HG03469 (cell line): ENCODE measurements at regions not wholly inside any gene's neighbourhood (a gene's known extent, or its start where the extent isn't known, plus 50 kb on each side); places are given as distances from the start of the nearest gene placed in this dataset.

Experiments
- ATAC-seq: cut with Tn5 transposase; IDR thresholded peaks from one replicate; pipeline ENCODE4 v1.9.1; 2021; ENCODE audit warnings: mild to moderate bottlenecking, moderate library complexity, moderate number of reproducible peaks; ENCODE audit not compliant: unreplicated experiment

GRCh38 chr1:58154256-58154655, 392.3 kb downstream of the OMA1 start:
- no peak for ATAC-seq

GRCh38 chr1:58152697-58153096, 393.8 kb downstream of the OMA1 start:
- no peak for ATAC-seq

- ATAC-seq, result no peak
Observed at GRCh38 chr1:58149271-58149812, 397.2 kb downstream of the OMA1 start.

GRCh38 chr1:58144698-58145270, 401.7 kb downstream of the OMA1 start:
- ATAC-seq, result no peak

- ATAC-seq, result no peak
Observed at GRCh38 chr1:58143972-58144697, 402.4 kb downstream of the OMA1 start.

- ATAC-seq, result no peak
Observed at GRCh38 chr1:58136387-58136786, 410.1 kb downstream of the OMA1 start.

DNA sequence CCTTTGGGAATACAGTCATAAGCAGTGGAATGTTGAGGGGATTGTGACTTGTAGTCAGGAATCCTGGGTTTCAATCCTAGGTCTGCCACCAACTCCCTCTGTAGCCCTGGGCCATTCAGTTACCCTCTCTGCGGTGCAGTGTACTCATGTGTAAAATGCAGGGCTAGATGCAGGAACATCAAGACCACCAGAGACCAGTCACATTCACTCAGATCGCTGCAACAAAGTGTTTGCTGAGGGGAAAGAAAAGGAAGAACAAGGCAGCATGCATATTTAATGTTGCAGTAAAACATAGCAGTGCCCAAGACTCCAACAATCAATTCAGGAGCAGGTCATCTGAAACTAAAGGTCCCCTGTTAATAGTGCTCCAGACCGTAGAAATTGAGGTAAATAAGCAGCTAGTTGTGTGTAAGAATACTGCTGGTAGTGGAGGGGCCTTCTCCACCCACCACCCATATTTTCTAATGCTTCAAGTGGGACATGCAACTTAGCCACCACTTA, 410.7 kb downstream of the OMA1 start:
- no peak for ATAC-seq

DNA sequence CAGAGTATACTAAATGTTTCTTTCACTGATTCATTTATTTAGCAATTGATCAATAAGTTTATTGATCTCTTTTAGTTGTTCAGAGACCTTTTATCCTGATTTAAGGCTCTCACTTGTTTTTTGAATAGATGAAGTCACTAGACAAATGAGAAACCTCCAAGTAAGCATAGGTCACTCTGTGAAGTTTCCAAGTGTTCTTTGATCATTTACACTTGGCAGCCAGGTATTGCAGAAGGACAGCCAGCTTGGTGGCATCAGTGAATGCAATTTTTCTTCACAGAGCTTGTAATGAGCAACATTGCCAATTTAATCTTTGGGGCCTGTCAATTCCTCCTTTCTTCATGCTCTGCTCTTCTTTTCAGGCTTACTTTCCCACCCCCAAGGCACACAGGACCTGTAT, 413.0 kb downstream of the OMA1 start:
- ATAC-seq, result no peak

DNA sequence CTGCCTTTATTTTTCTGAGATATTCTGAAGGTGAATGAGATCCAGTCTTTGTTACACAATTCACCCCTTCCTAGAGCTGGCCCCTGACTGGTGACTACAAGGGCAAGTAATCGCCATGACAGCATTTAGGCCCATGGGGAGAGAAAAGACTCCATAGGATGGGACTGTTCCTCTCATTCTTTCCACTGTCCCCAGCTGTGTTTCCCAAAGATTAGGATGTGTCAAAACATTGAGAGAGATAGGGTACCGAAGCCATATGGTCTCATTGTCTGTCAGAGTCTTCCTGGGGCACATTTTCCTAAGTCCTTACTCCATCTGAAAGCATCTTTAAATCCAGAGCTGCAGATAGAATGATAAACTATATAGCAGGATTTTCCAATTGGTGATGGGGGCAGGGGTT, 423.5 kb downstream of the OMA1 start:
- ATAC-seq, result no peak

DNA sequence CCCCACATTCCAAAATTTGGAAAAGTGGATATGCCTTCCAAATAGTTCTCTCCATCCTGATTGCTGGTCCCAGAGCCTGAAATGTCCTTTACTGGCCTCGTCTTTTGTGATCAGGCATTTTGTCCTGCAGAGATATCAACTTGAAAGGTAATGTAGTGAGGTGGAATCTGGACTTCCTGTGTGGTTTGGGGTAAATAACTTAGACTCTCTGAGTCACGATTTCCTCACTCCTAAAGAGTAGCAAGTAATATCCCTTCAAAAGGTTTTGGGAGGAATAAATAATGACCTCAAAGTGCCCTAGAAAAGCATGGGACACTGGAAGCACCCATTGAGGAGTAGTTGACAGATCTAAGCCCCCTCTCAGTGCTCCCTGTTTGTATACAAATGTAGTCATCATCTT, 426.6 kb downstream of the OMA1 start:
- ATAC-seq, result no peak

DNA sequence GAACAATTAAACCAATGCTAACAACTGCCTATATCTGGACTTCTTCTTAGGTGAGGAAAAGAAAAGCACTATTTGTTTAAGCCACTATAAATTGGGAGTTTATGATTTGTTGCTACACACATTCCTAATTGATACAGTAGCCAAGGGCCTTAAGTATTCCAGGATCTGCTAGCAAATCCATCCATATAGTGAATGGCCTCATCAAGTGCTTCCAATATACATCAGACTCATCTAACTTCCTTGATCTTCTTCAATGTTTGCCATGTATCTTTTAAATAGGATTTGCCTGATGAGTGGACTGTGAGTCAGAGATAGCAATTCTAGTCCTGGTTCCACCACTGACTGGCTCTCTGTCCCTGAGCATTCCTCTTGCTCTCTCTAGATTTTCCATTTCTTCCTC, 430.2 kb downstream of the OMA1 start:
- no peak for ATAC-seq

DNA sequence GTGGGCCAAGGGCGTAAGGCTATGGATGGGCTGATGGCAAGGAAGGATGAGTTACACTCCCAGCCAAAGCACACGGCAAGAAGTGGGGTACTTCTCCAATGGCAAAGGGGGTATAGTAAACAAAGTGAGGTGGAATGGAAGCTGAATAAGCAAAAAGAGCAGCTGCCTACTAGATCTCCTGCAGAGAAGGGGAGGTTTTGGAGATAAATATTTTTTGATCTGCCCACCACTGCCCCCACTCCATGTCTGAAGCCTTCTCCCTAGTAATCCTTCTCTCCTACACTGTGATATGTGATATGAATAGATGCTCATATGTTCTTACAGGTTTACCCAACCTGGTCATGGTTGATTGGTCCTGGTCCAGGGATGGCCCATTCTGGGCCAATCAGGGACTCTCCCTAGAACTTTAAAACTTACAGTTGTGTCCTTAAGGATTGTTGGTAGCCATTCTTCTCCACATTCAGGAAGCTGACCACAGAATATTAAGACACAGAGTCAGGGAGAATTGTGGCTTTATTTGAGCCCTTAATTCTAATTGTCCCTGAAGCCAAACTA, 436.8 kb downstream of the OMA1 start:
- no peak for ATAC-seq

GRCh38 chr1:58108783-58109182, 437.7 kb downstream of the OMA1 start:
- ATAC-seq, result no peak

DNA sequence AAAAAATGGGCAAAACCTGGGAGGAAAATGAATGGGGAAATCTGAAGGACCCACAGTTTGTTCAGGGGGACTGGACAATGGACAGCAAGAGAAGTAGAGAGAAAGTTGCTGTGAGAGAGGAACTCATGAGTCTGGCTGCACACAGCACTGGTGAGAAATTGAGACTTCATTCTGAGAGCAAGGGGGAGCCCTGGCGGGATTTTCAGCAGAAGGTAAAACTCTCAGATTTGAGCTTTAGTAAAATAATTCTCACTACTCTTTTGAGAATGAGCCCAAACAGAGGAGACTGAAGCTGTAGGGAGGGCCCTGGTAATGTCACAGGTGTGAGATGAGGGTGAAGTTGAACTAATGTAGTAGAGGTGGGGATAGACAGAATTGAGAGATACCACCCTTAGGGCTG, 438.6 kb downstream of the OMA1 start:
- no peak for ATAC-seq

DNA sequence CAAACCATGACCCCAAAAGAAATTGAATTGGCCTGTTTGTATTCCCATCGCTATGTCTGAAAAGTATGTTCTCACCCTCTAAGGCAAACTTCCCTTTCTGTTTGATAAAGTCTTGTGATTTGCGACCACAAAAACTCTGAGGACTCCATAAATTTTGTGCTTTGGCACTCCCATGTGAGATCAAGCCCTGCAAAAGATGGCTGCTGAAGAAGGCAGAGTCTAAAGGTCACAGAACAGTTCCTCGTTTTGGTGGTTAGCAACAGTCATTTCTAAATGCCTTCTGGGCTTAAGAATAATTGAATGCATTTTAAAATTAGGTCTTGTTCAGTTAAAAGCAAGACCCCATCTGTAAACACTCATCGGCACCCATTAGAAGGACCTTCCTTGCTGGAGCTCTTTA, 441.6 kb downstream of the OMA1 start:
- peak; percentile 83 for ATAC-seq

- no peak for ATAC-seq
Observed at GRCh38 chr1:58096714-58097113, 449.8 kb downstream of the OMA1 start.

DNA sequence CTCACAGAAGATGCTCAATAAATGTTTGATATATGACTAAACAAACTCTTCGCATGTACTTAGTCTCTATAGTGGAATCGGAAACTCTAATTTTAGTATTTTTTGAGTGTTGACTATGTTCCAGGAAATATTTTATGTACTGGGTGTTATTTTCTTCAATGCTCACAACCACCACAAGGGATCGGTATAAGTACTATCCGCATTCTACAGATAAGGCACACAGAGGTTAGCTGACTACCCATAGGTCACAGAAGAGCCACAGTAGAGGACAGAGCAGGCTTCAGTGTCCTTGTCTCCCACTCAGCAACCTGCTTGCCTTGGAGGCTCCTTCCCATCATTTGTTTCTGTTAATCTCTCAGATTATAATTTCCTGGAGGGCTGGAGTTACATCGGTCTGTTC, 451.3 kb downstream of the OMA1 start:
- ATAC-seq, result no peak

GRCh38 chr1:58094221-58094620, 452.3 kb downstream of the OMA1 start:
- no peak for ATAC-seq

DNA sequence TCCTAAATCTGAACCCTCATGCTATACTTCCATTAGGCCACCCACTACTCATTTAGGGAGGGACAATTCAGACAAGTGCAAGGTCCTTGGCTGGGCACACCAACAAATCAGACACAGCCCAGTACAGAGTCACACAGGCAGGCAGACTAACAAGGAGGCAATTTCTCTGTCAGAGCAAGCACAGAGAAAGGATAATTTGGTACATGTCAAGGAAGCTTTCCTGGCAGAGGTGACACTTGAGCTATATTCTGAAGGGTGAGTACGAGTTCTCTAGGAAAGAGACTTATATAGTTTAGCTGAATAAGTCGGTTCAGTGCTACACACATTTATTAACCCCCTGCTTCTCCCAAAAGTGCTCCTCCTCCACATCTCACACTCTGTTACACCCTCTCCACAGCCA, 455.9 kb downstream of the OMA1 start:
- ATAC-seq, result no peak

- no peak for ATAC-seq
Observed at GRCh38 chr1:58089898-58090534, 456.5 kb downstream of the OMA1 start.

GRCh38 chr1:58084266-58084665, 462.3 kb downstream of the OMA1 start:
- no peak for ATAC-seq

DNA sequence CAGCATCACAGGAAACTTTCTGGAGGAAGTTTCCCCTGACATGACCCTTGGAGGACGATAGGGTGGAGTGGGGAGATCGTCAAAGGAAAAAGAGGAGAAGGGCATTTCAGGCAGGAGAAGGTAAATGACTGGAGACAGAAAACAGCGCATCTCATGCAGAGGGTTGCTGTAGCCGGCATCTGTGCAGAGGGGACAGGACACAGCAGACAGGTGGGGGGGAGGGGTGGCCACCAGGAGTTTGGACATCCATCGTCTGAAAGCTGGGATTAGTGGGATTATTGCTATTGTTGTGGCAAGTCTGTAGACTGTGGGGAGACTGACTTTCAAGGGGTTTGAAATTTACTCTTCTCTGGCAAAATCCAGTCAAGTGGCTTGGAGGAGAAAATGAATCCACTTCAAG, 463.9 kb downstream of the OMA1 start:
- no peak for ATAC-seq
